Activated T-cell treated with anti-CD3 and anti-CD28 coated beads, Interleukin-2, amount 50 U/mL, for 4 hours (primary cell): ENCODE measurements at regions not wholly inside any gene's neighbourhood (a gene's known extent, or its start where the extent isn't known, plus 50 kb on each side); places are given as distances from the start of the nearest gene placed in this dataset.
"Not testable (repeated sequence)": the region's sequence is repeated elsewhere in the genome, so short reads cannot be mapped to it uniquely, and the experiment has no call there.

ENCODE experiments used
- ATAC-seq, 2 donors: fragments of 200-7000 bp; cut with Tn5 transposase; one replicate each; pipeline ENCODE4 v1.10.0; 2021
- DNase-seq: peaks from one replicate; pipeline ENCODE4 v3.0.0-alpha.2; 2020
- H3K27me3 Mint-ChIP-seq: one replicate; pipeline ENCODE4 v1.8.0; 2021; ENCODE audit warnings: low read depth, mixed read lengths
- H3K36me3 Mint-ChIP-seq: one replicate; pipeline ENCODE4 v1.8.0; 2022; ENCODE audit warnings: mixed read lengths; ENCODE audit not compliant: insufficient read depth
- H3K4me1 Mint-ChIP-seq: one replicate; pipeline ENCODE4 v1.8.0; 2021; ENCODE audit warnings: low read depth, mixed read lengths
- H3K4me3 Mint-ChIP-seq: one replicate; pipeline ENCODE4 v1.8.0; 2021; ENCODE audit warnings: mild to moderate bottlenecking, moderate library complexity, mixed read lengths
- H3K9me3 Mint-ChIP-seq: one replicate; pipeline ENCODE4 v1.8.0; 2021; ENCODE audit warnings: mixed read lengths

DNA sequence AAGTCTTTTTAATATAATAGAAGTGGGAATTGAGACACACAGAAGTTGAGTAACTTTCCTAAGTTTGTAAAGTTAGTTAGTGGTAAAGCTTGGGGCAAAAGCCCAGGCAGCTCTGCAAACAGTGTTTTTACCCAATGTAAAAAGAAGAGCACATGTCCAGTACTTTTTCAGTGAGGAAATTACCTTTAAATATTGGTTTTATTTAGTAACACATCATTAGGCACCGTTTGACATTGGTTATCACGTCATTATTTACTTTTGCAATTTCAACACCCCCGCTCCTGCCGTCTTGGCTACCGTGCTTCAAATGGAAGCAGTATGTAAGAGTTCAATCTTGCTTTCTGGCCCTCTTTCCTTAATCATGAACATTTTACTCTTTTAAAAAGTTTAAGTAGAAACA, 807.9 kb downstream of the EPHA4 start:
- H3K4me1 Mint-ChIP-seq, result no peaks in the 10 kb centered on the region
- H3K27me3 Mint-ChIP-seq, result peaks cover 13% of the 10 kb centered on the region
- DNase-seq (no peak), ATAC-seq (no peak)
- no peaks in the 10 kb centered on the region for H3K9me3 Mint-ChIP-seq
- no peaks in the 10 kb centered on the region for H3K36me3 Mint-ChIP-seq
- no peak overlapping the region for H3K4me3 Mint-ChIP-seq

DNA sequence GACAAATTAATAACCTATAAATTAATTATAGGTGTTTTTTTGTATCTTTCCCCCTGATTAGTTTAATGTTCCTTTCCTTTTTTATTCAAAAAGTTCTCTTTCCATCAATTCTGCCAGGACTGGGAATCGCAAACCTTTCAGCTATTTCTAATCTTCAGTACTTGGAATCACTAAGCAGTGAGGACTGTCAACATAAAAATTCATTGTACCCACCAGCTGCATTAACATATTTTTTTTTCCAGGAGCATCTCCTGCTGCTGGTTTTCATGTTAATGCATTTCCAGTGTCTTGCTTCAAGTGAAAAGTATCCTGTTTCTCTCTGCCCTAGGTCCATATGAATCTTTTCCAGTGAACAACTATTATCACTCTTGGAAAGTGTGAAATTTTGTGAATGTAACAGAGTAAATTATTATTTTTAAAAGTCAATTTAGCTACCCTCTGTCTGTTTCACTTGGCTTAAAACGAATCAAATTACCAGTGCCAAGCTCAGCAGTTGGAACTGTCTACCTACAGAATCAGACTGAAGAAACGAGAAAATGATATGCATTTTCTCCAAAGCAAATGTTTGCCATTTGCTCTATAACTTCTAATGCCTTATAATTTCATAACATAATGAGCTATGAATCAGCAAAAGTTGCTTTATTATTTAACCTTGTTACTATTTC, 804.4 kb downstream of the EPHA4 start:
- no peak overlapping the region for H3K4me3 Mint-ChIP-seq
- H3K27me3 Mint-ChIP-seq, result peaks cover 6% of the 10 kb centered on the region
- H3K36me3 Mint-ChIP-seq, result no peaks in the 10 kb centered on the region
- no peak for ATAC-seq
- H3K4me1 Mint-ChIP-seq, result no peaks in the 10 kb centered on the region
- no peak for DNase-seq
- no peaks in the 10 kb centered on the region for H3K9me3 Mint-ChIP-seq

DNA sequence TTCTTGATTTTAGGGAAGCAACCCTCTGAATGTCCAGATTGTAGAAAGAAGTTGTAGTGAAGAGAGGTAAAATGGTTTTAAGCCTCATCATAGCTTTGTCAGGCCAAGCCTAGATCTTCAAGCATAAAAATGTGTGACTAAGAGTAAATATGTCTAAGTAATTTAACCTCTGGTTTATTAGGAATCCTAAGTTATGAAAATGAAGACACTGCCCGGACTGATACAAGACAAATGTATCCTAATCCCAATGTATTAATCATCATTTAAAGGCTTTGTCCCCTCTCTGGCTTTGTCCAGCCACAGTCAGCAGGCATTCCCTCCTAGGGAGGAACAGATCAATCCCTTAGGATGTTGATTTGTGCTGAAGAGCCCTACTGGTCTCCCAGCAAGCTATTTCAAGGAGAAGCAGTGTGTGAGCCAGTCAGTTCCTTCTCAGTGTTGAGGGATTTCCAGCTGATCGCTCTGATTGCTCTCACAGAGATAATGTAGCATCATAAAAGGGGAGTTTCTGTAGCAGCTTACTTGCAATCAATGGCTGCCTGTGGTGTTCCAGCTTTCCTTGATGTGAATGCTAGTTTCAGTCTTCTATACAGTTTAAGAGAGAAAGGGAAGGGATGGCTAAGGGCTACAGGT, 796.1 kb downstream of the EPHA4 start:
- no peak for DNase-seq
- Mint-ChIP-seq H3K27me3 (peaks cover 1% of the 10 kb centered on the region), H3K4me3 (no peak overlapping the region), H3K9me3 (no peaks in the 10 kb centered on the region), H3K4me1 (no peaks in the 10 kb centered on the region), H3K36me3 (no peaks in the 10 kb centered on the region)
- ATAC-seq, result no peak

DNA sequence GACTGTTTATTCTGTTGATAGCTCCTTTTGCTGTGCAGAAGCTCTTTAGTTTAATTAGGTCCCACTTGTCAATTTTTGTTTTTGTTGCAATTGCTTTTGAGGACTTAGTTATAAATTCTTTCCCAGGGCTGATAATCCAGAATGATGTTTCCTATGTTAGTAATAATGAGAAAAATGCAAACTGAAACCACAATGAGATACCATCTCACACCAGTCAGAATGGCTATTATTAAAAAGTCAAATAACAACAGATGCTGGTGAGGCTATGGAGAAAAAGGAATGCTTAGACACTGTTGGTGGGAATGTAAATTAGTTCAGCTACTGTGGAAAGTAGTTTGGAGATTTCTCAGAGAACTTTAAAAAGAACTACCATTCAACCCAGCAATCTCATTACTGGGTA, 793.0 kb downstream of the EPHA4 start:
- H3K36me3 Mint-ChIP-seq, ATAC-seq, H3K4me1 Mint-ChIP-seq, DNase-seq, H3K9me3 Mint-ChIP-seq, H3K27me3 Mint-ChIP-seq, H3K4me3 Mint-ChIP-seq: not testable (repeated sequence)

DNA sequence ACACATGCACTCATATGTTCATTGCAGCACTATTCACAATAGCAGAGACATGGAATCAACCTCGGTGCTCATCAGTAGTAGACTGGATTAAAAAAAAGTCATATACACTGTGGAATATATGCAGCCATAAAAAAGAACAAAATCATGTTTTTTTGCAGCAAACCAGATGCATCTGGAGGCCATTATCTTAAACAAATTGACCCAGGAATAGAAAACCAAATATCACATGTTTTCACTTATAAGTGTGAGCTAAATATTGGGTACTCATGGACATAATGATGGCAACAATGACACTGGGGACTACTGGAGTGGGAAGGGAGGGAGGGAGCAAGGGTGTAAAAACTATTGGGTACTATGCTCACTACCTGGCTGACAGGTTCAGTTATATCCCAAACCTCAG, 792.6 kb downstream of the EPHA4 start:
- Mint-ChIP-seq H3K4me3 (no peak overlapping the region), H3K9me3 (no peaks in the 10 kb centered on the region), H3K27me3 (peaks cover 3% of the 10 kb centered on the region), H3K36me3 (no peaks in the 10 kb centered on the region), H3K4me1 (no peaks in the 10 kb centered on the region)
- no peak for DNase-seq
- ATAC-seq, result no peak

DNA sequence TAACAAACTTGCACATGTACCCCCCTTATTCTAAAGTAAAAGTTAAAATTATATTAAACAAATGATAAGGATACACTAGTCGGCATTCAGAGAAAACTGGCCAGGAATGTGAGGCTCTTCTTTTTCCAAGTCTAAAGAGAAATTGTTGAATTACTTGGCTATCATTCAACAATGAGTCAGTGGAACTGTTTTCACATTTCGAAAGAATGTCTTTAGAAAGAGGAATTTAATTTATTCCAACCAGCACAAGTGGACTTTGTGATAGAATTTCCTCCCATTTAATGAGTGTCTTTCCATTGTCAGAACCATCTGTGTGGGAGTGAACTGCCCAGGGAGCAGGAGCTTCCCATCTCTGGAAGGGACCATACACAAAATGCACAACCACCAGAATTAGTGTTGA, 792.2 kb downstream of the EPHA4 start:
- no peak for DNase-seq
- no peak for ATAC-seq
- peaks cover 3% of the 10 kb centered on the region for H3K27me3 Mint-ChIP-seq
- no peak overlapping the region for H3K4me3 Mint-ChIP-seq
- no peaks in the 10 kb centered on the region for H3K36me3 Mint-ChIP-seq
- H3K4me1 Mint-ChIP-seq, result no peaks in the 10 kb centered on the region
- no peaks in the 10 kb centered on the region for H3K9me3 Mint-ChIP-seq

DNA sequence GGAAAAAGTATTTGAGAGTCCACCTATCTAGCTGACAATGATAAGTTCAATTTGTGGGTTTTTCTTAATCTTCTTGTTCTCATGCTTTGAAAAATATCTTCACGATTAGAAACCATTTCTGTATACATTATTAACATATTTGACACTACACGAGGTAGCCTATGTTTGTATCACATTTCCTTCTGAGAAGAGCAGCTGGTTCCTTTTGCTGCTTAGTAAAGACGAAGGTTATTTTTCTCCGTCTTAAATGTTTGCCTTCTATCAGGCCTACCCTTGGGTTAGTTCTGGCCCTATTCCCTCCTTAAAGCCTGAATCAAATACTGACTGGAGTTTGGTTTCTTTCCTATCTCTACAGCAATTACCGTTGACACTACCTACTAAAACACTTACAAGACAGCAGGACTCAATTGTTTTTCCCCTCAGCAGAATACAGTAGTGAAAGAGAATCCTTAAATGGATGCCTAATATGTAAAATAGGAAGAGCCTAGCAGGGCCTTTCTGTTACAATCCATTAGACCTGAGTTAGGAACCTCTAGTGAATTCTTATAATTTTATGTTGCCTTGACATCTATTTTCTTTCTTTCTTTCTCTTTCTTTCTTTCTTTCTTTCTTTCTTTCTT, 790.4 kb downstream of the EPHA4 start:
- Mint-ChIP-seq H3K9me3 (no peaks in the 10 kb centered on the region), H3K27me3 (peaks cover 2% of the 10 kb centered on the region), H3K36me3 (no peaks in the 10 kb centered on the region), H3K4me1 (no peaks in the 10 kb centered on the region), H3K4me3 (no peak overlapping the region)
- ATAC-seq, result no peak
- no peak for DNase-seq

DNA sequence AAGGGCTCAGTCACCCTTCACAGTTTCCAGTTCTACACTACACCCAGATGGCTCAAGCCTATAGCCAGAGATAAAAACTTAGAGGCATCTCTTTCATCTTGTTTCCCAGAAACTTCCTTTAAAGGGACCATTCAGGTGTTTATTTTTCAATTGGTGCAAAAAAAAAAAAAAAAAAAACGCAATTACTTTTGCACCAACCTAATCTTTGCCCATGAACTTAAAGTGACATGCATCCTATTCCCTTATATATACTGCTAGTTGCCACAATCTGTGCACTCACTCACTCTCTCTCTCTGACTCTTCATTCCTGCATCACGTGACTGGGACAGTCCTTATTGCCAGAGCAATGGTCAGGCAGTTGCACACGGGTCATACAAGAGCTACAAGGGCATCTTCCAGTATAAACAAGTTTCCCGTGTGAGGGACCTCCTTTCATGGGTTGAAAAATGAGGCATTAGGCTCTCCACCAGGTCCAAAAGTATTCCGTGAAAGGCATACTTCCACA, 789.4 kb downstream of the EPHA4 start:
- H3K36me3 Mint-ChIP-seq, result no peaks in the 10 kb centered on the region
- H3K9me3 Mint-ChIP-seq, result no peaks in the 10 kb centered on the region
- no peak overlapping the region for H3K4me3 Mint-ChIP-seq
- H3K27me3 Mint-ChIP-seq, result peaks cover 2% of the 10 kb centered on the region
- DNase-seq (no peak), ATAC-seq (no peak)
- H3K4me1 Mint-ChIP-seq, result no peaks in the 10 kb centered on the region

DNA sequence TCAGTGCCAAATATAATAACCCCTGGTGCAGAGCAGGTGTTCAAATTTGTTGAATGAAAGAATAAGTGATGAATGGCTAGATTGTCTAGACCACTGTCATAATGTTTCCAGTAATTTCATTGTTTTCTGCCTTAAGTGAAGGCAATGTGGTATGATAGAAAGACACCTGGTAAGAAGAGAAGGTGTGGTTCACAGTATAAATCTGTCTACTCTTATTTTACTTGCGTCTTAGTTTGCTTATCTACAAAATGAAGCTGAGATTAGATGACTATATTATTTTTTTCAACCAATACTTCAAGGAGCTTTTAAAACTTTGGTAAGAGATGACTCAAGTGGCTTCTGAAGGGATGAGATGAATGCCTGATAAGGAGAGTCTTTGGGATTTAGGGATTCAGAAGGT, 788.4 kb downstream of the EPHA4 start:
- Mint-ChIP-seq H3K4me1 (no peaks in the 10 kb centered on the region), H3K4me3 (no peak overlapping the region), H3K27me3 (peaks cover 2% of the 10 kb centered on the region), H3K36me3 (no peaks in the 10 kb centered on the region), H3K9me3 (no peaks in the 10 kb centered on the region)
- DNase-seq (no peak), ATAC-seq (no peak)

DNA sequence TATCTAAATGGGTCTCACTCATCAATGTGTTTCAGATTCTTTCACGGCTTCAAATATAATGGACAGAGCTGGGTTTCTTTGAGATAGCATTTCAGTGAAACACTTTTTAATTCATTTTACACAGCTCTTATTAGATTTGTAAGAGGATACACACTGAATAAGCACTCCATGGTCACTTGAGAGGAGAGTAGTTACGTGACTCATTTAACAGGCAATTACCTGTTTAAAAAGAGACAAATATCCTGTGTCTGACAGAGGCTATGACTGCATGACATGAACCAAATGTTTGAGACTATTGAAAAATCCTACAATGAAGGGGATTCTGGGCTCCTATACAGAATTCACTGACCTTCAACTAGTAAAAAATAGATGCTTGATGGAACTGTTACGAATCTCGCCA, 786.9 kb downstream of the EPHA4 start:
- no peak for DNase-seq
- no peaks in the 10 kb centered on the region for H3K36me3 Mint-ChIP-seq

DNA sequence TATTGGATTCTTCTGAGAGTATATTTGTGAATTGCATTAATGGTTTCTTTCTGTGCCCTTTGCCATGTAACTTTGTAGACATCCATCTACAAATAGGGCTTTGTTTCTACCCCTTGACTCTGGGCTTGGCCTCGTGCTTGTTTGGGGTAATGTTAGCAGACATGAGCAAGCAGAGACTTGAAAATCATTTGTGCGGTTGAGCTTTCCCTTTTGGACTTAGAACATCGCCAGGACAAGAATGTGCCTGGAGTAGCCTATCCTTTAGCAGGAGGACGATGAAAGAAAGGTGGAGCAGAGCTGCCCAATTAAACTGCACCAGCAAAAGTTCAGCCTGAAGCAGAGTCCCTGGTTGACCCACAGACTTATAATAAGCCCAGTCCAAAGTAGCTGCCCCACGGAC, 785.9 kb downstream of the EPHA4 start:
- H3K4me3 Mint-ChIP-seq, result no peak overlapping the region
- DNase-seq, result no peak
- no peak for ATAC-seq
- H3K36me3 Mint-ChIP-seq, result no peaks in the 10 kb centered on the region
- no peaks in the 10 kb centered on the region for H3K4me1 Mint-ChIP-seq
- peaks cover 2% of the 10 kb centered on the region for H3K27me3 Mint-ChIP-seq
- H3K9me3 Mint-ChIP-seq, result no peaks in the 10 kb centered on the region

More for the DNA sequence above, 786.9 kb downstream of the EPHA4 start:
- no peaks in the 10 kb centered on the region for H3K4me1 Mint-ChIP-seq
- no peak overlapping the region for H3K4me3 Mint-ChIP-seq
- ATAC-seq, result no peak
- no peaks in the 10 kb centered on the region for H3K9me3 Mint-ChIP-seq
- peaks cover 2% of the 10 kb centered on the region for H3K27me3 Mint-ChIP-seq

DNA sequence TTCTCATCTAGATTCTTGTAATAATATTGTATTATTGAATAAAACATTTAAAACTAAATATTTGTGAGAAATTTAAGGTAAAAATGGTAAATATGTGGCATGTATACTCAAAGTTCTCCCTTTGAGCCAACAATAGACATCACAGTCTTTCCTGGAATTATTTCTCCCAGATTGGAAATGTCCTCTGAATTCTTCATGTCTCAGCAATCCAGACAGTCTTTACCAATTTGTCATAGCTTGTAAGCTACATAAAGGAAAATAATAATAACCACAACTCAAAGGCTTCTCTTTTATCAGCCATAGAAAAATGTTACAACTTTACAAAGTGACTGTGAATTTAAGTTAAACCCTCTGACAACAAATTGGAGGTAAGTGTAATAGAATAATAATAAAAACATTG, 784.9 kb downstream of the EPHA4 start:
- peaks cover 2% of the 10 kb centered on the region for H3K27me3 Mint-ChIP-seq
- no peak overlapping the region for H3K4me3 Mint-ChIP-seq
- H3K9me3 Mint-ChIP-seq, result no peaks in the 10 kb centered on the region
- no peaks in the 10 kb centered on the region for H3K4me1 Mint-ChIP-seq
- DNase-seq, result no peak
- H3K36me3 Mint-ChIP-seq, result no peaks in the 10 kb centered on the region
- no peak for ATAC-seq

DNA sequence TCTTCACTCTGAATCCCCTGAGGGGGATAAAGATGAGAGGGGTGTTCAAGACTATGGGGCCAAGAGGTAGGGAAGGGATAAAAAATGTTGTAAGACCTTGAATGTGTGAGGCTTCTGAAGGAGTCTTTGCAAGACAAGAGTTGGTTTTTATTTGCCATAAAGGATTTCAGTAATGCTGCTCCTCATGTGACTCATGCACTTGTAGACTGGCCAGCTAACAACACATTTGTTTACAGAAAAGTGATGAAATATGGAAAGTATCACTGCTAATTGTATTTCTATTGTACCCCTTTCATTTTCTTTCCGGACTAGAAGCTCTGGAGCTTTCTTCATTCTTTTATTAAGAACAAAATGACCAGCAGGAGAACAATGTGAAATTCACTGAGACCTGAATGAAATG, 782.1 kb downstream of the EPHA4 start:
- Mint-ChIP-seq H3K9me3 (no peaks in the 10 kb centered on the region), H3K27me3 (no peaks in the 10 kb centered on the region), H3K36me3 (no peaks in the 10 kb centered on the region), H3K4me1 (no peaks in the 10 kb centered on the region), H3K4me3 (no peak overlapping the region)
- ATAC-seq (no peak), DNase-seq (no peak)

DNA sequence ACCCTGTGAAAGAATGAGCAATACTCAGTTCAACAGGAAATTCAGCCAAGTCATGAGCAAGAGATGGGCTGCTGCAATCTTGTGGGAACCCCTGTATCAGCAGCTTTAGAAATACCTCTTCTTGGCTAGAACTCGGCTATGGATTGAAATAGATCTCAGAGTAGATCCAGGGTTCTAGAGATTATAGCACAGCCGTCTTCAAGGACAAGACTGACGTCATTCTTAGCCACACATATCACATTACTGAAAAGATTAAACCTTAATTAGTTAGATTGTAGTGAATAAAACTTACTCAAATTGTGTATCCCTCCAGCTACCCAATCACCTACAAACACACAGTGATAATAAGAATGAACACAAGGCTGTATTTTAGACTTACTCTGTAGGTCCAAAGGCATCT, 776.4 kb downstream of the EPHA4 start:
- Mint-ChIP-seq H3K9me3 (no peaks in the 10 kb centered on the region), H3K4me1 (no peaks in the 10 kb centered on the region), H3K36me3 (no peaks in the 10 kb centered on the region), H3K4me3 (no peak overlapping the region), H3K27me3 (no peaks in the 10 kb centered on the region)
- no peak for DNase-seq
- ATAC-seq, result no peak

DNA sequence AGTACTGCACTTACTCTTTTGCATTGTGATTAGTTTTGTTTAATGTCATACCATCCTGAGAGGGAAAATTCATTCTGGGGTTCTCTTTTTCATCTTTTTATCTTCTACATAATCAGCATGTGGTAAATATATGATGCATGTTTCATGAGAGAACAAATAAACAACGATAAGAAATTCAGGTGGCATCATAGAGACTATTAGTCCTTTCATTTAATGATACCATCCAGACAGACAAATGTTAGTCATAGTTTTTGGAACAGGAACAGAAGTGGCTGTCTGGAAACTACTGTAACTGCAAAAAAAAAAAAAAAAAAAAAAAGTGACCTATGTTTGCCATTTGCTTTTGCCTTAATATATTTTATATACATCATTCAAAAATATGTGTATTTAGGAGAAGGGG, 761.0 kb downstream of the EPHA4 start:
- no peaks in the 10 kb centered on the region for H3K27me3 Mint-ChIP-seq
- no peak for DNase-seq
- H3K9me3 Mint-ChIP-seq, result no peaks in the 10 kb centered on the region
- H3K4me1 Mint-ChIP-seq, result no peaks in the 10 kb centered on the region
- no peak overlapping the region for H3K4me3 Mint-ChIP-seq
- no peak for ATAC-seq
- H3K36me3 Mint-ChIP-seq, result no peaks in the 10 kb centered on the region
